22Rv1 (cell line): ENCODE measurements at regions not wholly inside any gene's neighbourhood (a gene's known extent, or its start where the extent isn't known, plus 50 kb on each side); places are given as distances from the start of the nearest gene placed in this dataset.

Experiments used
- H3K27ac ChIP-seq: fragments of 450-650 bp; 2 replicates; pipeline ENCODE4 v1.5.1; 2017
- ZFX ChIP-seq: fragments of 450-650 bp; IDR thresholded peaks from 2 replicates; pipeline ENCODE4 v1.6.1; 2017; ENCODE audit warnings: antibody characterized with exemption, borderline replicate concordance
- TF ChIP-seq, protein P1 (sequence below): fragments of 450-650 bp; IDR thresholded peaks from 2 replicates; pipeline ENCODE4 v1.5.1; 2017; ENCODE audit warnings: mild to moderate bottlenecking

DNA sequence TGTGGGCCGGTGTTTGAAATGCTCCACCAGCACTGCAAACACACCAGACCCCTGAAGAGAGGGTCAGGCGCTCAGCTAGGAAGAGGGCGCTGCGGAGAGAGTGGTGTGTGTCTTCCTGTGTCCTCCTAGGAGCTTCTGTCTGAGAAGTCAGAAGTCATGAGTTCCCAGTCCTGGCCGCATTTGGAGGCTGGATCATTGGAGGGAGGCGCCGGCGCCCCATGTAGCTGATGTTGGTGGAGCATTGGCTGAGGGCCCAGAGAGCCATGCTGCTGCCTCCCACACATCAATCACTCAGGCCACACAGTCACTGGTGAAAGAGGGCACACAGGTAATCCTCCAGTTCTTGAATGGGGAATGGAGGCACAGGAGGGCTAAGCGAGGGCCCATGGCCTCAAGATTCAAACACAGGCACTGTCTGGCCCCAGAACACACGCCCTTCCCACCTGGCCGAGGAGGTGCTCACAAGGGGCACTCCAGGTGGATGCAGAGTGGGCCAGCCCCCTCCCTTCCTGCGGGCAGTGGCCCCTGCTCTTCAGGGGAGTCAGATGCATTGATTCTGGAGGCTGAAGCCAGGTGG is 66.3 kb downstream of the RRM2 start:
- TF ChIP-seq, protein P1, sequence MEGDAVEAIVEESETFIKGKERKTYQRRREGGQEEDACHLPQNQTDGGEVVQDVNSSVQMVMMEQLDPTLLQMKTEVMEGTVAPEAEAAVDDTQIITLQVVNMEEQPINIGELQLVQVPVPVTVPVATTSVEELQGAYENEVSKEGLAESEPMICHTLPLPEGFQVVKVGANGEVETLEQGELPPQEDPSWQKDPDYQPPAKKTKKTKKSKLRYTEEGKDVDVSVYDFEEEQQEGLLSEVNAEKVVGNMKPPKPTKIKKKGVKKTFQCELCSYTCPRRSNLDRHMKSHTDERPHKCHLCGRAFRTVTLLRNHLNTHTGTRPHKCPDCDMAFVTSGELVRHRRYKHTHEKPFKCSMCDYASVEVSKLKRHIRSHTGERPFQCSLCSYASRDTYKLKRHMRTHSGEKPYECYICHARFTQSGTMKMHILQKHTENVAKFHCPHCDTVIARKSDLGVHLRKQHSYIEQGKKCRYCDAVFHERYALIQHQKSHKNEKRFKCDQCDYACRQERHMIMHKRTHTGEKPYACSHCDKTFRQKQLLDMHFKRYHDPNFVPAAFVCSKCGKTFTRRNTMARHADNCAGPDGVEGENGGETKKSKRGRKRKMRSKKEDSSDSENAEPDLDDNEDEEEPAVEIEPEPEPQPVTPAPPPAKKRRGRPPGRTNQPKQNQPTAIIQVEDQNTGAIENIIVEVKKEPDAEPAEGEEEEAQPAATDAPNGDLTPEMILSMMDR, result no peak
- TF ChIP-seq ZFX, result no peak
- H3K27ac ChIP-seq, result no peak overlapping the region

DNA sequence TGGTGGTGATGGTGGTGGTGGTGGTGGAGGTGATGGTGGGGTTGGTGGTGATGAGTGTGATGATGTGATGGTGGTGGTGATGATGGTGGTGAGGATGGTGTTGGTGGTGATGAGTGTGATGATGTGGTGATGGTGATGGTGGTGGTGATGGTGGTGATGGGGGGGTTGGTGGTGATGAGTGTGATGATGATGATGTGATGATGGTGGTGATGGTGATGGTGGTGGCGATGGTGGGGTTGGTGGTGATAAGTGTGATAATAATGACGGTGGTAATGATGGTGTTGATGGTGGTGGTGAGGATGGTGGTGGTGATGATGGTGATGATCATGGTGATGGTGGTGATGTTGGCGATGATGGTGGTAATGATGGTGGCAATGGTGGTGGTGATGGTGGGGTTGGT is 67.7 kb downstream of the RRM2 start:
- TF ChIP-seq, protein P1, result no peak
- TF ChIP-seq ZFX, result no peak
- H3K27ac ChIP-seq, result no peak overlapping the region

DNA sequence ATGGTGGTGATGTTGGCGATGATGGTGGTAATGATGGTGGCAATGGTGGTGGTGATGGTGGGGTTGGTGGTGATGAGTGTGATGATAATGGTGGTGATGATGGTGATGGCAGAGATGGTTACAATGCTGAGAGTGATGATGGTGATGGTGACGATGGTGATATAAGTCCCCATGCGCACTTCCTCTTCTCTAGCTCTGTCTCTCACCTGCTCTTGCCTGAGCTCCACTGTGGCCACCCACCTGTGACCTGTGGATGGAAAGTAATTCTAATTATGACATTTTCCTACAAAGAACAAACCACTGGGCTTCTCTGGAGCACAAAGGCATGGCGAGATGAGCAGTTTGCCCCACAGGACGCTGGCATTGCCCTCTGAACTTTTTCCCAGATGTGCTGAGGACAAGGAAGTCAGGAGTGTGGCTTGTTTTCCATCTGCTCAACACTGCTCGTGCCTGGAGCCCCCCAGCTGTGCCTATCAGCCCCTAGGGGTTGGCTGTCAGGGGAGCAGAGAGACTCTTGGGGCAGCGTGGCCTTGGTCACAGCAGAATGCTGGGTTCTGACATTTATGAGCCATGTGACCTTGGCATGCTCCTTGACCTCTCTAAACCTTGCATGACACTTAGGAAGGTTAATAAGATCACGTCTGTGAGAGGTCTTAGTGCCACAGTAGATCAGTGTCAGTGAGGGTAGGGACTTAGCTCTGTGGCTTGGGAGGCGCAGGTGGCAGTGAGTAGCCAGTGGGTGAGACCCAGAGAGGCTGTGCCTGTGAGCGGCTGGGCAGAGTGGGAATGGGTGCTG is 68.4 kb downstream of the RRM2 start:
- TF ChIP-seq, protein P1, result no peak
- no peak for TF ChIP-seq ZFX
- no peak overlapping the region for H3K27ac ChIP-seq

DNA sequence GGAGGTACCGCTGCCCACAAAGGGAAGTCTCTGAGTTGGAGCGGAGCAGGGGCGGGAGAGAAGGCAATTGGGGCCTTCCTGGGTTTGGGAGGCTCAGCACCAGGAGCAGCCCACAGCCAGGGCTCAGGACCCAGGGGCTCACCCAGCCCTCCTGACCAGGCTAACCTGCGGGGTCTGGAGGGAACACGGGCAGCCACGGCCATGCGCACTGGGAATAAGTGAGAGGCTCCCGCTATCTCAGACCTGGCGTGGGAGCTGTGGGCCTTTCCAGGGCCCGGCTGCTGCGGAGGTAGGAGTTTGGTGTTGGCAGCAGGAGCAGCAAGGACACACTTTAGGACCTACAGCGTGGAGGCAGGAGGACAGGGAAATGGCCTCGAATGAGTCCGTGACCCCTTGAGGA is 69.0 kb downstream of the RRM2 start:
- no peak overlapping the region for H3K27ac ChIP-seq
- TF ChIP-seq ZFX, result no peak
- TF ChIP-seq, protein P1, result no peak

DNA sequence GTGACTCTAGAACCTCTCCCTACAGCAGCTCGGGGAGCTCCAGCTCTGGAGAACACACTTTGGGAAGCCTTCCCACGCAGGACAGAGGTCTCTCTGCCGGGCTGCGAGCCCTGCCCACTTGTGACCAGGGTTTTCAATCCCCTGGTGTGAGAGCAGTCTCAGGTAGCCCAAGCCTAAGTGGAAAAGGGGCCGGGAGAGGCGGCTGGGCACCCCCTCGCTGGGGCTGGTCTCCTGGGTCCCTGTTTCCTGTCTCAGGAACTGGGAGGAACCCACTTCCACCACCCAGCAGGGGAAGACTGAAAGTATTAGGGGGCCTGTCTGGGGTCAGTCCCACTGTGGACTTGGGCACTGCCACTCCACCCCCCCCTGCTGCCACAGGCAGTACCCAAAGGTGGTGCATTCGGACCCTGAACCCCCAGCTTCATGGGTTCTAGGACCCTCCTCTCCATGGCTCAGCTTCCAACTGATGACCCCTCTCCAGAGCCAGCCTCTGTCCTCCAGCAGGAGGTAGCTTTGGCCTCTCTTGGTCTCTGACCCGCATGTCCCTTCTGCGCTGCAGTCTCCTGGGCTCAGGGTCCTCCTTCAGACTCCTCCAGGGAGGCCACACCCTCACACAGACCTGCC is 70.0 kb downstream of the RRM2 start:
- no peak overlapping the region for H3K27ac ChIP-seq
- TF ChIP-seq ZFX, result no peak
- TF ChIP-seq, protein P1, result no peak

DNA sequence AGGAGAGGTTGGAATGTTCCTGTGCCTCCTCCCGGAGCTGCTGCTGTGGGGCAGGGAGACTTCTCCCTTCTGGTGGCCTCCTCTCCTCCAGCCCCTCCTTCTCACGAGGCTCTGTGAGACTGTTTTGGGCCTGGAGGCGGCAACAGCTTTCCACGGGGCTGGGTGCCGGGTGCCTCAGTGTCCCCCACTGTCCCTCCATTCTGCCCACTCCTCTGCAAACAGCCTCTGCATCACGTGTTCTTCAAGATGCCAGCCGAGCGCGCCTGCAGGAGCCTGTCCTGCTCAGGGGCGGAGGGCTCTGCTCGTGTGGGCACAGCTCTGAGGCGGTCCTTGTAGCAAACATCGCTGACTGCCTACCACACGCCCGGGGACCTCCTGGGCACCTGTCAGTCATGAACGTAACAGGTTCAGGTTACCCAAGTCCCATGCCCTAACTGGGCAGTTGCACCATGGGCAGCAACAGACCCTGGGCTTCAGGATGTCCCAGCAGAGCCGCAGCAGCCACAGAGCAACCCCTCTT is 70.8 kb downstream of the RRM2 start:
- TF ChIP-seq, protein P1, result no peak
- no peak for TF ChIP-seq ZFX
- H3K27ac ChIP-seq, result no peak overlapping the region
